CD4-positive, alpha-beta memory T cell (primary cell): ENCODE measurements at regions not wholly inside any gene's neighbourhood (a gene's known extent, or its start where the extent isn't known, plus 50 kb on each side); places are given as distances from the start of the nearest gene placed in this dataset.

Experiments
- CTCF ChIA-PET: fragments of 350-600 bp; sonication (Branson Sonifier 250); formaldehyde crosslinking; loops from one replicate; lab custom pipeline; 2021; ENCODE audit warnings: inconsistent platforms; ENCODE audit not compliant: partially characterized antibody; lab: Charles Lee
- POLR2A ChIA-PET: fragments of 350-600 bp; sonication (Branson Sonifier 250); formaldehyde crosslinking; loops from one replicate; lab custom pipeline; 2021; ENCODE audit not compliant: partially characterized antibody; lab: Charles Lee
- DNase-seq, 5 donors: peaks; one replicate each; pipeline versions ENCODE4 v3.0.0 to v3.0.0-alpha.2; 2020 to 2022; ENCODE audit warnings: mixed read lengths in 1 of 5
- H3K27ac ChIP-seq: one replicate; pipeline ENCODE4 v1.7.0; 2013; ENCODE audit warnings: low read depth, low read length
- H3K27me3 ChIP-seq: 2 replicates; pipeline ENCODE4 v1.7.0; 2013; ENCODE audit warnings: mild to moderate bottlenecking, low read length, moderate library complexity; ENCODE audit not compliant: insufficient read depth
- H3K36me3 ChIP-seq: 2 replicates; pipeline ENCODE4 v1.7.0; 2013; ENCODE audit warnings: mild to moderate bottlenecking, low read length, moderate library complexity; ENCODE audit not compliant: insufficient read depth
- H3K4me1 ChIP-seq: 2 replicates; pipeline ENCODE4 v1.7.0; 2013; ENCODE audit warnings: mild to moderate bottlenecking, low read length, moderate library complexity; ENCODE audit not compliant: insufficient read depth
- H3K4me3 ChIP-seq, 2 donors: one replicate each; pipeline ENCODE4 v1.7.0; 2013; ENCODE audit warnings: low read length in 2 of 2, mild to moderate bottlenecking in 1 of 2
- H3K9me3 ChIP-seq, 2 donors: one replicate each; pipeline ENCODE4 v1.7.0; 2013; ENCODE audit warnings: low read length in 2 of 2, control low read depth in 1 of 2; ENCODE audit not compliant: control insufficient read depth in 1 of 2
- H3K27ac Mint-ChIP-seq, 7 donors: one replicate each; pipeline ENCODE4 v1.8.0; 2020 to 2021; ENCODE audit warnings: mixed read lengths in 7 of 7, mild to moderate bottlenecking in 6 of 7, inconsistent platforms in 3 of 7, moderate library complexity in 3 of 7
- H3K27me3 Mint-ChIP-seq, 2 donors: one replicate each; pipeline ENCODE4 v1.8.0; 2020 to 2021; ENCODE audit warnings: mixed read lengths in 2 of 2
- H3K36me3 Mint-ChIP-seq, 2 donors: one replicate each; pipeline ENCODE4 v1.8.0; 2020 to 2021; ENCODE audit warnings: mixed read lengths in 2 of 2, inconsistent platforms in 1 of 2, mild to moderate bottlenecking in 1 of 2
- H3K4me1 Mint-ChIP-seq, 4 donors: one replicate each; pipeline ENCODE4 v1.8.0; 2020 to 2021; ENCODE audit warnings: mixed read lengths in 4 of 4, mild to moderate bottlenecking in 1 of 4
- H3K4me3 Mint-ChIP-seq, 8 donors: one replicate each; pipeline ENCODE4 v1.8.0; 2020 to 2021; ENCODE audit warnings: mixed read lengths in 8 of 8, mild to moderate bottlenecking in 7 of 8, moderate library complexity in 6 of 8, inconsistent platforms in 3 of 8
- H3K9me3 Mint-ChIP-seq, 8 donors: one replicate each; pipeline ENCODE4 v1.8.0; 2020 to 2021; ENCODE audit warnings: mixed read lengths in 8 of 8, mild to moderate bottlenecking in 5 of 8, inconsistent platforms in 3 of 8, moderate library complexity in 1 of 8
- intact Hi-C: fragments of 100-400 bp; cut with micrococcal nuclease; formaldehyde crosslinking; loops from one replicate; pipeline ENCODE4 v1.15.1; 2023

DNA sequence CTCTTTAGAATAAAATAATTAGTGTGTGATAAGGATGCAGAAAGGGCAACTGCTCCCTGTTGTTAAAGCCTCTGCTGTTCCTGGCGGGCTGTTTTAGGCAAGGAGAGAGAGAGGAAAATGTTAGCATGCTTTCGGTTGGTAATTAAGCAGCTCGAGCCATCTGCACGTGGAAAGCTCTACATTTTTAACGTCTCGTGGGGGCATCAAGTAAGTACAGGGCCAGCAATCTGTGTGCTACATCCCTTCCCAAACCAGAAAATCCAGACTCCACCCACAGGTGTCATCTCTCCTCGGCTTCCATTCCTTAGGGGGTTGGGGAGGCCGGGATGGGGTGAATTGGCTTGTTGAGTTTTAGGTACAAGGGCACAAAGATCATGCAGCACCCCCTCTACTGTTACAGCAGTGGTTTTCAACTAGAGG, 62.4 kb upstream of the MARCHF10 start:
- CTCF ChIA-PET = no interaction called here
- Histone ChIP-seq H3K27ac (no peak overlapping the region), H3K4me1 (no peaks in the 10 kb centered on the region), H3K27me3 (peaks cover 3% of the 10 kb centered on the region), H3K4me3 (no peak overlapping the region), H3K36me3 (no peaks in the 10 kb centered on the region), H3K9me3 (no peaks in the 10 kb centered on the region)
- Mint-ChIP-seq H3K36me3 (no peaks in the 10 kb centered on the region), H3K9me3 (peaks cover 0 to 3% (median 0%) of the 10 kb centered on the region in 8 donors), H3K27ac (no peak overlapping the region), H3K4me1 (peaks cover 0 to 2% (median 0%) of the 10 kb centered on the region in 4 donors), H3K4me3 (no peak overlapping the region), H3K27me3 (peaks cover 10 to 23% of the 10 kb centered on the region in 2 donors)
- intact Hi-C loops = no loop called here
- no peak for DNase-seq
- POLR2A ChIA-PET = no interaction called here

DNA sequence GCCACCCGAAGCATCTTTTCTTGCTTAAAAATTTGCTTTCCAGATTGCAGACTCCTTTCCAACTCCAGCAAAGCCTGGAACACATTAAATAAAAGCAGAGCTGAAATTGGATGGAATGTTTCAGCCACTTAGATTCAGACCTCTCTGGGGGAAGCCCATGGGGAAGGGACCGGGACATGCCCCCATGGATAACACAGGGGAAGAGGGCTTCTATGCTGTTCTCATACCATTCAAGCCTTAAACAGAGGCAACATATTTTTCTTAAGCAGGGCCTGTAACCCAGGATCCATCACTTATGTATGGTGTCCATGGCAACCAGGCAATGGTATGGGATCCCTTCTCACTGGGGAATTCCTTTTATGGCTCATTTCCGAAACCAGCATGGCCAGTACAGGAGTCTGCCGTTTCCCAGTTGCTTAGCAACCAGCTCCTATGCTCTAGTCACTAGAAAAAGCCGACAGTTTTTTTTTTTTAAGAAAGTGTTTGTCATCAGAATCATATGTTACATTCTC, 62.0 kb upstream of the MARCHF10 start:
- Histone ChIP-seq H3K36me3 (no peaks in the 10 kb centered on the region), H3K4me1 (no peaks in the 10 kb centered on the region), H3K27me3 (peaks cover 4% of the 10 kb centered on the region), H3K9me3 (no peaks in the 10 kb centered on the region), H3K4me3 (no peak overlapping the region), H3K27ac (no peak overlapping the region)
- intact Hi-C loops = no loop called here
- Mint-ChIP-seq H3K9me3 (peaks cover 0 to 5% (median 0%) of the 10 kb centered on the region in 8 donors), H3K27ac (no peak overlapping the region), H3K4me1 (peaks cover 0 to 2% (median 0%) of the 10 kb centered on the region in 4 donors), H3K4me3 (no peak overlapping the region), H3K27me3 (peaks cover 10 to 23% of the 10 kb centered on the region in 2 donors), H3K36me3 (no peaks in the 10 kb centered on the region)
- DNase-seq = no peak
- POLR2A ChIA-PET = no interaction called here
- CTCF ChIA-PET = no interaction called here

DNA sequence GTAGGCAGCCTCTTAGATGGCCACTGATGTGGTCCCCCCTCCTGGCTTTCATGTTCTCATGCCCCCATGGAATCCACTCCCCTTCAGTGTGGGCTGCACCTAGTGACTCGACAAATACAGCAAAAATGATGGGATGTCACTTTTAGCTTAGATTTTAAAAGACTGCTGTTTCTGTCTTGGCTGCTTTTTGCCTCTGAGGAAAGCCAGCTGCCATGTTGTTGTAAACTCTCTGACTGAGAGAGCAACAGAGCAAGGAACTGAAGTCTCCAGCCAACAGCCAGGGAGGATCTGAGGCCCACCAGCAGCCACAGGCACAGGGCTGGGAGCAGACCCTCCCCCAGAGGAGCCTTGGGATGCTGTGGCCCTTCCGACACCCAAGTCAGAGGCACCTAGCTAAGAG, 60.6 kb upstream of the MARCHF10 start:
- Mint-ChIP-seq H3K36me3 (no peaks in the 10 kb centered on the region), H3K27ac (no peak overlapping the region), H3K27me3 (peaks cover 10 to 18% of the 10 kb centered on the region in 2 donors), H3K4me1 (peaks cover 0 to under 1% (median 0%) of the 10 kb centered on the region in 4 donors), H3K4me3 (no peak overlapping the region), H3K9me3 (peaks cover 0 to 5% (median 0%) of the 10 kb centered on the region in 8 donors)
- peaks cover 4% of the 10 kb centered on the region for H3K27me3 ChIP-seq
- H3K4me3 ChIP-seq = no peak overlapping the region
- H3K27ac ChIP-seq = no peak overlapping the region
- ChIA-PET CTCF (interaction anchor here (1.2 kb wide), 1 partner anchor 50 kb away, joined by 3 read pairs; no protein-coding TSS in a partner anchor), POLR2A (no interaction called here)
- H3K36me3 ChIP-seq = no peaks in the 10 kb centered on the region
- H3K4me1 ChIP-seq = no peaks in the 10 kb centered on the region
- DNase-seq = no peak
- intact Hi-C loops = no loop called here
- no peaks in the 10 kb centered on the region for H3K9me3 ChIP-seq

DNA sequence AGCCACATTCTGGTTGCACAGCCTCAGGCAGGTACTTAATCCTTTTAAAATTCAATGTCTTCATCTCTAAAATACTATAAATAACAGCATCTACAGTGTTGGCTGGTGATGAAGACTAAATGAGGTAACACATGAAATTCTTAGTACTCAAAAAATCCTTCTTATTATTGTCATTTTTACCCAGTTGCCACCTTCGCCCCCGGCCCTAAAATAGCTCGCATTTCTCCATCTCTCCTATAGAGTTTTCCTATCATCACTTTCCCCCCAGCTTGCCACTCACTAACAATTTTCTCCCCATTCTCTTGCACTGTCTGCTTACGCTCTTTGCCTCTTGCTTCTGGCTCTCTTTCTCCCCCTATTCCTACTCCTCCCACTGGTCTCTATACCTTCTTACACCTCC, 59.9 kb upstream of the MARCHF10 start:
- H3K9me3 ChIP-seq = no peaks in the 10 kb centered on the region
- no peak overlapping the region for H3K27ac Mint-ChIP-seq
- H3K36me3 Mint-ChIP-seq = no peaks in the 10 kb centered on the region
- H3K4me1 ChIP-seq = no peaks in the 10 kb centered on the region
- peaks cover 14 to 19% of the 10 kb centered on the region in 2 donors for H3K27me3 Mint-ChIP-seq
- H3K36me3 ChIP-seq = no peaks in the 10 kb centered on the region
- no peak overlapping the region for H3K4me3 ChIP-seq
- intact Hi-C loops = no loop called here
- no peak overlapping the region for H3K27ac ChIP-seq
- H3K27me3 ChIP-seq = peaks cover 4% of the 10 kb centered on the region
- no peak overlapping the region for H3K4me3 Mint-ChIP-seq
- CTCF ChIA-PET = interaction anchor here (1.2 kb wide), 1 partner anchor 50 kb away, joined by 3 read pairs; no protein-coding TSS in a partner anchor
- peaks cover 0 to 5% (median 0%) of the 10 kb centered on the region in 8 donors for H3K9me3 Mint-ChIP-seq
- H3K4me1 Mint-ChIP-seq = no peaks in the 10 kb centered on the region
- POLR2A ChIA-PET = no interaction called here
- DNase-seq = no peak

DNA sequence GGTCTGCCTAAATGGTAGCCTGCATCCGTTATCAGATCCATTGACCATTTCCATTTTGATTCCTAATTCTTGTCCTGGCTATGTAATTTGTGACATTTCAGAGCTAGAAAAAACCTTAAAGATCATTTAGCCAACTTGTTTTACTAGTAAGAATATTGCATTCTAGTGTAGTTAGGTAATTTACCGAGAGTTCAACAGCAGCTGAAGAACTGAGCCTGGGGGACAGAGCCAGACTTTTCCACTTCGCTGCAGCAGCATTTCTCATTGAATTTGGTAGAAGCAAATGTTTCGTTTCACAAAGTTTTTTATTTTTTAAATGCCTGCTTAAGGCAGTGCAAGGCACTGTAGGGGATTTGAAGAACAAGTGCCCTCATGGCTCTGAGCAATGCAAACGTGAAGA, 59.2 kb upstream of the MARCHF10 start:
- no peak overlapping the region for H3K27ac Mint-ChIP-seq
- H3K36me3 ChIP-seq = no peaks in the 10 kb centered on the region
- H3K4me1 ChIP-seq = no peaks in the 10 kb centered on the region
- no peak overlapping the region for H3K4me3 Mint-ChIP-seq
- POLR2A ChIA-PET = no interaction called here
- H3K27me3 Mint-ChIP-seq = peaks cover 14 to 19% of the 10 kb centered on the region in 2 donors
- H3K4me1 Mint-ChIP-seq = no peaks in the 10 kb centered on the region
- CTCF ChIA-PET = no interaction called here
- peaks cover 4% of the 10 kb centered on the region for H3K27me3 ChIP-seq
- intact Hi-C loops = no loop called here
- peaks cover 0 to 5% (median 0%) of the 10 kb centered on the region in 8 donors for H3K9me3 Mint-ChIP-seq
- H3K9me3 ChIP-seq = no peaks in the 10 kb centered on the region
- H3K36me3 Mint-ChIP-seq = no peaks in the 10 kb centered on the region
- no peak overlapping the region for H3K27ac ChIP-seq
- no peak overlapping the region for H3K4me3 ChIP-seq
- no peak for DNase-seq

DNA sequence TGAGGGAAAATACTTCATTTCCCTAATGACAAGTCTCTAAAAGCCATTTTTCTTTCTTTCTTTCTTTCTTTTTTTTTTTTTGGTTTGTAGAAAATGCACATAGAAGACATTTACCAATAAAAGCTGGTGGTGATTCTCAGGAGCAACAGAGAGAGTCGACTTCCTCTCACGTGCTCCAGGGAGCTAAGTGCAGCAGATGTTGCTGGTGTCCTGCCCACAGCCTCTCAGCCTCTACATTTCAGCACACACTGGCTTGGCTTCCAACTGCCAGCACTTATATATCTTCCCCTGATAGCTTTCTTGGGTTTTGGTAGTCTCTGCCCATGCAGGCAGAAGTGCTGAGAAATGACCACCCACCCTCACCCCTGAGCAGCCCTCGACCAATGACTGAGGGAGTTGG, 58.4 kb upstream of the MARCHF10 start:
- ChIA-PET CTCF (no interaction called here), POLR2A (no interaction called here)
- H3K27ac Mint-ChIP-seq = no peak overlapping the region
- no peak for DNase-seq
- Histone ChIP-seq H3K9me3 (no peaks in the 10 kb centered on the region), H3K36me3 (no peaks in the 10 kb centered on the region), H3K4me3 (no peak overlapping the region), H3K4me1 (no peaks in the 10 kb centered on the region), H3K27me3 (peaks cover 4% of the 10 kb centered on the region), H3K27ac (no peak overlapping the region)
- H3K4me1 Mint-ChIP-seq = no peaks in the 10 kb centered on the region
- no peak overlapping the region for H3K4me3 Mint-ChIP-seq
- peaks cover 16 to 19% of the 10 kb centered on the region in 2 donors for H3K27me3 Mint-ChIP-seq
- no peaks in the 10 kb centered on the region for H3K36me3 Mint-ChIP-seq
- peaks cover 0 to 5% (median 0%) of the 10 kb centered on the region in 8 donors for H3K9me3 Mint-ChIP-seq
- intact Hi-C loops = no loop called here

DNA sequence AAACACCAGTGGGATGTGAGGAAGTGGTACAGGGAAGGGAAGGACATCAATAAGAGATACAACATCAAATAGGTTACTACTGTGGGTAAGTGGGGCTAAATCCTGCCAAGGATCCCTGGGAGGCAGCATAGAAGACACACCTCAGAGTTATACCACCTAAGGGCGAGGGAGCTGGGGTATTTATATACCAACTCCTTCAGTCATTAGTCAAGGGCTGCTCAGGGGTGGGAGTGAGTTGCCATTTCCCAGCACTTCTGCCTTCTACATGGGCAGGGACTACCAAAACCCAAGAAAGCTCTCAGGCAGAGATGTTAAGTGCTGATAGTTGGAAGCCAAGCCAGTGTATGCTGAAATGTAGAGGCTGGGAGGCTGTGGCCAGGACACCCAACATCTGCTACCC, 57.5 kb upstream of the MARCHF10 start:
- Mint-ChIP-seq H3K9me3 (peaks cover 0 to 5% (median 0%) of the 10 kb centered on the region in 8 donors), H3K27me3 (peaks cover 16 to 22% of the 10 kb centered on the region in 2 donors), H3K36me3 (no peaks in the 10 kb centered on the region), H3K4me3 (no peak overlapping the region), H3K27ac (no peak overlapping the region), H3K4me1 (no peaks in the 10 kb centered on the region)
- Histone ChIP-seq H3K9me3 (no peaks in the 10 kb centered on the region), H3K4me3 (no peak overlapping the region), H3K36me3 (no peaks in the 10 kb centered on the region), H3K27ac (no peak overlapping the region), H3K4me1 (no peaks in the 10 kb centered on the region), H3K27me3 (peaks cover 4% of the 10 kb centered on the region)
- intact Hi-C loops = no loop called here
- no peak for DNase-seq
- ChIA-PET CTCF (no interaction called here), POLR2A (no interaction called here)
